ENCODE measurements at regions not wholly inside any gene's neighbourhood (a gene's known extent, or its start where the extent isn't known, plus 50 kb on each side); places are given as distances from the start of the nearest gene placed in this dataset.
"Not testable (repeated sequence)": the region's sequence is repeated elsewhere in the genome, so short reads cannot be mapped to it uniquely, and the experiment has no call there.

DNA sequence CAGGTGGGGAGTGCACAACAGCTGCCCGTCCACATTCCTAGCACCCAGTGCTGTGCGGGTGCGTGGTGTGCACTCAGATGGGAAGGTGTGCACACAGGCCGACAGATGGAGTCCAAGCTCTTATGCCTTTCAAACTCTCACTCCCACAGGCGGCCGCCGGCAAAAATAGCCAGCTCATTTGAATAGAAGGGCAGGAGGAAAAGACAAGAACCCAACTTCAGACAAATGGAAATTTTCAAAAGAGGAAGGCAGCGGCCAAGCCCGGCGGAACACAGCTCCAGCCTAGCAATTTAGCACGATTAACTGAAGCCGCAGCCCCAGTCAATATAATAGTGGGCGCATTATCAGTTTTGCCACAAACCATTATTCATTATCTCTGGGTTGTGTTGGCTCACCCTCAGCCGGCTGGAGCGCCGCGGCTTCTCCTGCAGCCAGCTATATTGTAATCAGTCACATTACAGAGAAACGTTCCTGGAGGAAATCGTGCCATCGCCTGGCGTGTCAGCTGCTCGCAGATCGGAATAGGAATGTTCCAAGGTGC is 103.9 kb upstream of the SEC14L1 start:
- no peak for DNase-seq (ENCODE audit: low read depth in 1 of 2, low spot score in 1 of 2)

DNA sequence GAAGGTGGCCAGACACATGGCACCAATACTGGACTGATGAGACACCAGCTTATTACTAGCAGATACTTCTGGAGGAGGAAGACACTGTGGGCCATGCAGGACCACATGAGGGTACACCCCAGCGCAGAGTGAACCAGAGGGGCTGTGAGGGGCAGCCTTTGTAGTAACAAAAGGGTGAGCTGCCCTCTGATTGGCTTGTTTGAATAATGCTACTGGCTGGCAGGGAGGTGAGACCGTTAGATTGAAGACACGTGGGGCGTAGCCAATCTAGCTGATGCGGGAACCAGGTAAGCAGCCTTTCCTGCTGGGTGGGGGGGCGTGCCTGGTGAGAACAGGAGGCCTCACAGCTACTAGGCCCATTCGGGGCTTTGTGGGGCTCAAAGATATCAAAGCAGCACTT is 102.8 kb upstream of the SEC14L1 start:
- no peak for DNase-seq (ENCODE audit: low read depth in 1 of 2, low spot score in 1 of 2)

DNA sequence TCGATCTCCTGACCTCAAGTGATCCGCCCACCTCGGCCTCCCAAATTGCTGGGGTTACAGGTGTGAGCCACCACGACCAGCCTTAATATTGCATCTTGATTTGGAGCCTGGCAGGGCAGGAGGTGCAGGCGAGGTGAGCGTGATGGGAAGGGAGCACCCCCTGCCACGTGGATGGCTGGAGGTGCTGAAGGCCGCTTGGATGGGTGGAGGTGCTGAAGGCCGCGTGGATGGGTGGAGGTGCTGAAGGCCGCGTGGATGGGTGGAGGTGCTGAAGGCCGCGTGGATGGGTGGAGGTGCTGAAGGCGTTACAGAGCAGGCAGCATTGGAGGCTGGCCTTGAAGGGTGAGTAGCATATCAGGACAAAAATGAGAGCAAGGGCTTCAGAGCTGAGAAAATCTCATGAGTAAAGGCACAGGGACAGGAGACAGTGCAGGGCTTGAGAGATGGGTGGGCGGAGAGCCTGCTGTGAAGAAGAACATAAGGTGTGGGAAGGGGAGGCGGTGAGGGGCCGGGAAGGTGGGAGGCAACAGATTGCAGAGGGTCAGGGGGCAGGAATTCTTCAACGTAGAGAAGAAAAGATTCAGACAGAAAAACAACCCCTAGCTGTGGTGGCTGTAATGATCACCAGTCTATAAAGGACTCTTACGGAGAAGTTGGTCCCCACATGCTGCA is 101.7 kb upstream of the SEC14L1 start:
- no peak for DNase-seq (ENCODE audit: low read depth in 1 of 2, low spot score in 1 of 2)

DNA sequence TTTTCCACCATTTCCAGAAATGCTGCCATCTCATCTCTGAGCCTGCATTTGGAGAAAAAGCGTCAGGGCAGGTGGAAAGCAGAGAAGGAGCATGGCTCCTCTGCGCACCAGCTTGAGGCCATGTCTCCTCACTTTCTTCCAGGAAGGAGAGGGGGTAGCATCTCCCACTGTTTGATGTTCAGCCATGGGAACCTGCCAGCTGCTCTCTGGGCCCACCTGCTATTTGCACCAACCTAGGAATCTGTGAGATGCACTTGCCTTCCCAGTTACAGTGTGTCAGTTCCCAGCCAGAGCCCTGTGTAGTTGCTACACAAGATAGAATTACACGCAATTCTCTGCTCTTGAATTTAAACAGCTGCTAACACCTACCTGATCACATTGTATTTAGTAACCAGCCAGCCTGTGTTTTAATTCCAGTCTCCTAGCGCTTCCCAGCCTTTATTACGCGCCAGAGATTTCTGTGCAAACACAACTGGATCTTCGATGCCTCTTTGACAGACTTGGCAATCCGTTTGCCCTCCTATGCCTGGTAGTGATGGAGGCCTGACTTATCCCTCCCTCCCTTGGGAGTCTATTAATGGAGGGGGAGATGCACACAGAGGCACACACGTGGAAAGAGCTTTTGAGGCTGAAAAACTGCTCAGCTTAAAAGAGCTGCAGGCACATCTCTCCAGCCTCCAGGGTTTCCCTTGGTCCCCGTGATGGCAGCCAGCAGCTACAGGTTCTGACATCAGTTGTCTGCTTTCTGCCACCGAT is 98.1 kb upstream of the SEC14L1 start:
- no peak for DNase-seq (ENCODE audit: low read depth in 1 of 2, low spot score in 1 of 2)

DNA sequence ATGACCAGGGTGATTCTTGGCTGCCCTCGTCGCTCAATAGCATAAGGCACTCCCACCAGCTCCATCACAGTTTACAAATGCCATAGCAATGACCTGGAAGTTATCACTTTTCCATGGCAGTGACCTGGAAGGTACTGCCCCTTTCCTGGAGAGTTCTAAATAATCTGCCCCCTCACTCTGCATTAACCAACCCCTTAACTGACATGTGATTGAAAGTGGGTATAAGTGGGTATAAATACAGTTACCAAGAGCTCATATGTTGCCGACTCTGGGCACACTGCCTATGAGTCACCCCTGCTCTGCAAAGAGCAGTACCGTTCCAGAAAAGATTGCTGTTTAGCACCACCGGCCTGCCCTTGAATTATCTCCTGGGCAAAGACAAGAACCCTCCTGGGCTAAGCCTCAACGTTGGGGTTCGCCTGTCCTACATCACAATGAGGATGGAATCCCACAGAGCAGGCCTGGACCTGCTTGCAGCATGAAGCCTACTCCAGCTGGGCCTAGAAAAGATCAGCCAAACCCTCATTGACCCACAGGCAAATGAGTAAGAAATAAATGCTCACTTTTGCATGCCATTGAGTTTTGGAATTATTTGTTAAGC is 95.2 kb upstream of the SEC14L1 start:
- no peak for DNase-seq (ENCODE audit: low read depth in 1 of 2, low spot score in 1 of 2)

DNA sequence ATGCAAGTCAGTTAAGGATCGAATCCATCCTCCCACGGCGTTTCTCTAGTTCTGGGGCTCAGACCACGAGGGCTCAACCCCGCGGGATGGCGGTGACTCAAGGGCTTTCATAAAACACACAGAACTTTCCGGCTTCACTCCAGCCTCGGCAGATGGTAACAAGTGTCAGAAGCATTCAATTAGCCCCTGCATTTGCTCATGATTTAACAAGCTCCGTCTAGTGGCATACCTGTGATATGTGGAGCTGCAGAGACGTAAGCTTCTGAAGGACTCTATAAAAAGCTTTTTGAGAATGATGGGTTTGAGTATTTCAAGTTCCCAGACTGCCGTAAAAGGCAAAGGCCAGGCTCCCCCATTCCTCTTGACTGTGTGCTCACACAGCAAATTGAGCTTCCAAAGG is 91.3 kb upstream of the SEC14L1 start:
- no peak for DNase-seq (ENCODE audit: low read depth in 1 of 2, low spot score in 1 of 2)

DNA sequence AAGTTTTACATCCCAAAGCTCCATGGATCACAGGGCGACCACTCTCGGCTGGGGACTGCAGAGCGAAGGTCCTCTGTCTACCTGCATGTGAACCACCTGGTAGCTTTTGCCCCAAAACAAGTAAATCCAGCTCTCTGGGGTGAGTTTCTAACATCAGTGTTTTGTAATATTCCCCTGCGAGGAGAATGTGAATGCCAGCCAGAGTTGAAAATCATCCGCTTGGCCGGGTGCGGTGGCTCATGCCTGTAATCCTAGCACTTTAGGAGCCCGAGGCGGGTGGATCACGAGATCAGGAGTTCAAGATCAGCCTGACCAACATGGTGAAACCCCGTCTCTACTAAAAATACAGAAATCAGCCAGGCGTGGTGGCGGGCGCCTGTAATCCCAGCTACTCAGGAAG is 89.9 kb upstream of the SEC14L1 start:
- DNase-seq (ENCODE audit: low read depth in 1 of 2, low spot score in 1 of 2) = not testable (repeated sequence)

DNA sequence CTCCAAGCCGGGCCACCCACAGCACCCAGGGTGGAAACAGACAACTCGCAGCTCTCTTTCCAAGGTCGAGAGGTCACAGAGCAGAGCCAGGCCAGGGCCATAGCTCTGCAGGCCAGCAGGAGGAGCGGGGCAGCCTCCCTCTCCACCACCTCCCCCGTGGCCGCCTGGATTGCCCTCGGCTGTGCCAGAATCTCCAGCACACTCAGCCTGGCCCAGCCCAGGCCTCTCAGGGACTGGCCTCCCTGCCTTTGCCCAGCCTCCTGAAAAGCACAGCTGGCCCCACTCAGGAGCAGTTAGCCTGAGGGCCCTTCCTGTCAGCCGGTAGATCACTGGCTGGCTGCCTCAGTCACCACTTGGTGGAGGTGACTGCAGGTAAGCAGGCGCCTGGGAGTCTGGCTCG is 85.8 kb upstream of the SEC14L1 start:
- no peak for DNase-seq (ENCODE audit: low read depth in 1 of 2, low spot score in 1 of 2)

DNA sequence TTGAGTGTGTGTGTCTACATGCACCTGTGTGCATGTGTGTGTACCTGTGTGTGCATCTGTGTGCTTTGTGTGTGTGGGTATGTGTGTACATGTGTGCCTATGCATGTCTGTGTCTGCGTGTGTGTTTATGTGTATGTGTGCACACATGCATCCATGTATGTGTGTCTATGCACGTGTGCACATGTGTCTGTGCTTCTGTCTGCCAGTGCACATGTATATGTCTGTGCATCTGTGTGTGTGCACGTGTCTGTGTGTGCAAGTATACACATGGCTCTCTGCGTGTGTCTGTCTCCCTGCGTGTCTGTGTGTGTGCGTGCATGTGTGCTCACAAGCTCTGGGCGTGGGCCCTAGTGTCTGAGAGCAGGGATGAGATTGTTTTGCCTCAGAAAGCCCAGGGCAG is 85.3 kb upstream of the SEC14L1 start:
- DNase-seq (ENCODE audit: low read depth in 1 of 2, low spot score in 1 of 2) = no peak

DNA sequence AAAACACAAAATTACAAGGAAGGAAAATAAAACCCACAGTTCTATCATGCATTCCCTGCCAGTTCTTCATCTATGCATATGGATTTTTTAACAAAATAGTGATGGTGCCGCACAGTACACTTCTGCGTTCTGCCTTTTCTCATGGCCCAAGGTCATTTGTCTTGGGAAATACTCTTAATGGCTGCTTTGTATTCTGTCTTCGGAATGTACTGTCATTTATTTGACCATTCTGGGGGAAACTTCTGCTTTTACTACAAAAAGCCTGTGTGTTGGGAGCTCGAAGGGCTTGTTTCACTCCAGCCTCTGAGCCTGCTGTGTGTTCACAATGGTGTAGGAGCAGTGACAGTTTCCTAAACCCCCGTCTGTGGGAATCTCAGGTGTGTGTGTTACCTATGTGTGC is 82.8 kb upstream of the SEC14L1 start:
- no peak for DNase-seq (ENCODE audit: low read depth in 1 of 2, low spot score in 1 of 2)

DNA sequence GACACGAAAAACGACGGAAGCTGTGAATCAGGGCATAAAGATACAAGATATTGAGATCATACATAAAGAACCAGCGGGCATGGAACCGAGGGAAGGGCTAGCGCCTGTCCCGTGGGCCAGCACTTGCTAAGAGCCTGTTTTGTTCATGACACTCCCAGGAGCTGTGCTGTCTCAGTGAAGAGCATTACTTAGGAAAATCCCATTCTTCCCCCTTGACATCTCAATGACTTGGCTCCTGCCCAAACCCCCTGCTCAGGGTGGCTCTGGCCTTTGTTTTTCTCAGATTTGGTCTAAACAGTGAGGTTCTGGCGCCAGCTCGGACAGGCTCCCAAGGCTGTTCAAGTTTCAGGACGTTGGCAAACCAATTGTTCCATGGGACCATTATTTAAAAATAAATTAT is 79.1 kb upstream of the SEC14L1 start:
- no peak for DNase-seq (ENCODE audit: low read depth in 1 of 2, low spot score in 1 of 2)

DNA sequence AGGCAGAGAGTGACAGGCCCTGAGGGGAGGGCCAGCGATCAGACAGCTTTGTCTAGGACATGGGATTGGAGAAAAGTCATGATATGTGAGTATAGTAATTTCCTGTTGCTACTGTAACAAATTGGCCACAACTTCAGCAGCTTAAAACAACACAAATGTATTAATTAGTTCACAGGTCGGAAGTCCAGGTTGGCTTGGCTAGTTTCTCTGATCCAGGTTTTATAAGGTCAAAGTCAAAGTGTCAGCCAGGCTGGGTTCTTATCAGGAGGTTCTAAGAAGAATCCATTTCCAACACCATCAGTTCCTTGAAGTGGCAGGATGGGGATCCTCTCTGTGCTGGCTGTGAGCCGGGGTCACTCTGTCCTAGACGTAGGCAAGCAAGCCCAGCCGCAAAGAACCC is 76.2 kb upstream of the SEC14L1 start:
- no peak for DNase-seq (ENCODE audit: low read depth in 1 of 2, low spot score in 1 of 2)

DNA sequence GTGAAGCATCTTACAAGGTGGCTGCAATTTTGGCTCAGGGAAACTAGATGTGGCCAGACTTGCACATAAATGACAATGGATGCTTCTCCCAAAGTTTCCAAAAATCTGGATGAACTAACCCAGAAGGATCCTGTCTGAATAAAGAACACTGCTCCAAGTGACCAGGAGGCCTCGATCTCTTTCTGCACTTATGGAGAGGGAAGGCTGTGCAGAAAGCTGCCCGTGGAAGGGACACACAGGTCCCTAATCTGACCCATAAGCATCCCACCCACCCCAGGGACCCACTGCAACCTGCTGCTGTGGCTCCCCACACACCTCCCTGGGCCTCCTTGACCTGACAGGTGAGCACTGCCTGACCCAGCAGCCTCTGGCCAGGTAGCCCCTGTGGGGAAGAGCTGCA is 74.6 kb upstream of the SEC14L1 start:
- DNase-seq (ENCODE audit: low read depth in 1 of 2, low spot score in 1 of 2) = no peak

DNA sequence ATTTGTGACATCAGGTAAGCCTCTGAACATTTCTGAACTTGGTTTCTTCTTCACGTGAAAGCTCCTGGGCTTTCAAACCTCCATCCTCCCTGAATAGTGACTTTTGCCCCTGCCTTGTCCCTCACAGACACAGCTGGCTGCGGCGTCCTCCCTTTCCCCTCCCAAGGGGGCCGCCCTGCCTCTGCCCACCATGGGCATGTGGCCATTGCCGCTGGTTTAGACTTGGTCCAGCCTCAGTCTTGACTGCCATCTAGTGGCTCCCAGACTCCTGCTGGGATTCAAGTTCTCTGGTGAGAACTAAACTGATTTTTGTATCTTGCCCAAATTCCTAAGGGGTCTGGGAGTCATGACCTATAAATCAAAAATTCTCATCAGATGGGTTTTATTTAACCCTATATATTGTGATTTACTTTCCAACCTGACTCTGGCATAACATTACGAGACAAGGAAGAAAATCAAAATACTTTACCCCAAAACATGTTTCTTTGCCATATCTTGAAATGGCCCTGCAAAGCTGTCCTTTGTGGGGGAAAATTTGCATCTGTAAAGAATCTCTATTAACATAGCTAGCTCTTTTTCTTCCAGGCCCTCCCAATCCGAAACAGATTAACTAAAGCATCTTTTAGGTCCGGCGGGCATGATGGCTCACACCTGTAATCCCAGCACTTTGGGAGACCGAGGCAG is 73.9 kb upstream of the SEC14L1 start:
- DNase-seq (ENCODE audit: low read depth in 1 of 2, low spot score in 1 of 2) = not testable (repeated sequence)

DNA sequence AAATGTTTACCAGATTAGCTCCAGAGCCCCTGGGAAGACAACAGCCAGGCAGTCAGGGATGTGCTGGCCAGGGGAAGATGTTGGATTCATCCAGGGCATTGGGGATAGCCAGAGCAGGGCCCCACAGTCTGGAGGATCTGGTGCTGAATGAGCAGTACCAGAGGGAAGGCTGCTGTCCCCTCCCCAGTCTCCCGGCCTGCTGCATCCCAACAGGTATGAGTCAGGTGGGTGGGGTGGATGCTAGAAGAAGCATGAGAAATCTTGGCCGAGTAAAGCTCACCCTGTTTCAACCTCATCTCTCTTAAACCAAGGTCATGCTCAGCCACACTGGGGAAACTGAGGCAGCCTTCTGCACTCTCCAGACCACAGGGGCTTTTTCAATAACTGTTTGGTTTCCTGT is 71.9 kb upstream of the SEC14L1 start:
- DNase-seq (ENCODE audit: low read depth in 1 of 2, low spot score in 1 of 2) = no peak

DNA sequence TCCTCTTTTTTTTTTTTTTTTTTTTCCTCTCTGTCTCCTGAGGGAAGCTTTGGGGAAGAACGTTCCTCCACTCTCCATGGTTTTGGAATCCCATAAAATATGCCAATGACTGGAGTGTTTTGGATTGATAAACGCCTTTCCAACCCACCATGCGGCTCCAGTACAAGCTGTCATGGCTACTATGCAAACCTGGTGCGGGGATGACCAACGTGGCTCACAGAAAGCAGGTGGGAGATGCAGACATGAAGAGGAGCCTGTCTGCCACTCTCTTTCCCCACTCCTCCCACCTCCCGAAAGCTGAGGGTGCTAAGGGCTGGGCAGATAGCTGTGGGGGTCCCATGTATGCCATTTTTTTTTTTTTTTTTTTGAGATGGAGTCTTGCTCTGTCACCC is 69.9 kb upstream of the SEC14L1 start:
- DNase-seq (ENCODE audit: low read depth in 1 of 2, low spot score in 1 of 2) = no peak

DNA sequence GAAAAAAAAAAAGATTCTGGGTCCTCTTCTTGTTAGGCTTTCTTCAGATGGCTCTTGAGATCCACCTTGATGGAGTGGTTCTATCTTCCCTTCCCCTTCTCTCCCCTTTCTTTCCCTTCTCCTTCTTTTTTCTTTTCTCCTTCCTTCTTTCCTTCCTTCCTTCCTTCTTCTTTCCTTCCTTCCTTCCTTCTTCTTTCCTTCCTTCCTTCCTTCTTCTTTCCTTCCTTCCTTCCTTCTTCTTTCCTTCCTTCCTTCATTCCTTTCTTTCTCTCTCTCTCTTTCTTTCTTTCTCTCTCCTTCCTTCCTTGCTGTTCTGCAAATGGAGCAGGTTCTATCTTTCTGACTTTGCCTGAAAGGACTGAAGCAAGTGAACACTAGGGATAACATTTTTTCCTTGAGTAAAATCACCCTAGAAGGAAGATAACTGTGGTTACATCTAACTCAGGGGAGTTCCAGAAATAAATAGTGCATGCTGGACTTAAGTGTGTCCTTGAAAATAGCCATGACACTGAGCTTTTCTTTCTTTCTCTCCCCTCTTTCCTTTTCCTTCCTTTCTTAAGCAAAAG is 68.8 kb upstream of the SEC14L1 start:
- no peak for DNase-seq (ENCODE audit: low read depth in 1 of 2, low spot score in 1 of 2)

DNA sequence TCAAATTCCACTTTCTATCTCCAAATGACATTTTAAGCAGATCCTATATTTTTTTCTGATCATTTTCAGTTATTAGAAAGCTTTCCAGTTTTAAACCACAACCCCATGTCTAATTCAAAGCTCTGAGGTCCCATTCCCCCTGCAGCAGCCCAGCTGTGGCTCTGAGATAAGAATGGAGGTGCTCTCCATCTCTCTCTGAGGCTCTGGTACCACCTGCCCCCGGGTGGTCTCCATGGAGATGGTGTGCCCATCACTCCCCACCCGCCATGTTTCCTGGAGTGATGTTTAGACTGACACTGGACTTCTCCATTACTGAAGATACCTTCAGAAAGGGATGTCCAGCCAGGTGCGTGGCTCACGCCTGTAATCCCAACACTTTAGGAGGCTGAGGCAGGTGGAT is 68.1 kb upstream of the SEC14L1 start:
- no peak for DNase-seq (ENCODE audit: low read depth in 1 of 2, low spot score in 1 of 2)

DNA sequence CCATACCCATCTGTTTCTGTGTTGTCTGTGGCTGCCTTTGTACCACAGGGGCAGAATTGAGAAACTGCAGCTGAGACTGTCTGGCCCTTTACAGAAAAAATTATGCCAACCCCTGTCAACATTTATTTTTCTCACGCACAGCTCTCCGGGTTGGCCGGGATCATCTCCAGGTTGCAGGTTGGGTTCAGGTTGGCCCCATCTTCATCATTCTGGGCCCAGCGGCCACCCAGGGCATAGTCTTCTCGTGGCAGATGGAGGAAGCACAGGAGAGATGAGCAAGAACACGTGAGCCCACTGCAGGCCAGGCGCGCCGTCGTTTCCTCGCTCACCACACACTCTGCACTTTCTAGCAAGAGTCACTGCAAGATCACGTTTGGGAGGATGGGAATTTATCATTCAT is 66.1 kb upstream of the SEC14L1 start:
- no peak for DNase-seq (ENCODE audit: low read depth in 1 of 2, low spot score in 1 of 2)

DNA sequence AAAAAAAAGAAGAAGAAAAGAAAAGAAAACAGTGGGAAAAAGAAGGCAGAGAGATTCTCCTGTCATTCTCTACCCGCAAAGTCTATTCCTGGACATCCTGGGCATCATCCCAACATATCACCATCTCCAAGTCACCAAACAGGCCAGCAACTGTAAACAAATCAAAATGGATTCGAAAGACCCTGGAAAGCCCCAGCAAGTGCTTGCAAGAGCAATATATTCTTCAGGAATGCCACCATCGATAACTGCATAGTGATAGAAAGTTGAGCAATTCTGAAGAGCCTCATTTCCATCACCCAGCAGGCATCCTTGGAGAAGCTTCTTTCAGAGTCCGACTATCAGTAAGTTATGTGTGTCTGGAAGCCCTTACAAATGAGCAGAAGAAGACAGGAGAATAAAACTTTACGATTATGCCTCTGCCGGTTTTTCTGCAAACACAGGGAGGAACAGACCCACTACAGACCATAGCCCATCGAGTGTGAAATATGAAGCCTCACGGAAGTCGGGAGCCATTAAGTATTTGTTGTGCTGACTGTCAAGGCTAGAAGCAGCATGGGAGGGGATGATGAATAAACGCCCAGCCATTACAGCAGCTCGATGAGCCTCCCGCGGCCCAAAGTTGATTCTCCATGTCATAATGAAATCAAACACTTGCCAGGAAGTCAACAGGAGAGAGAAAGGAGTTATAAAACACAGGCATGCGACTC is 64.5 kb upstream of the SEC14L1 start:
- DNase-seq (ENCODE audit: low read depth in 1 of 2, low spot score in 1 of 2) = no peak

DNA sequence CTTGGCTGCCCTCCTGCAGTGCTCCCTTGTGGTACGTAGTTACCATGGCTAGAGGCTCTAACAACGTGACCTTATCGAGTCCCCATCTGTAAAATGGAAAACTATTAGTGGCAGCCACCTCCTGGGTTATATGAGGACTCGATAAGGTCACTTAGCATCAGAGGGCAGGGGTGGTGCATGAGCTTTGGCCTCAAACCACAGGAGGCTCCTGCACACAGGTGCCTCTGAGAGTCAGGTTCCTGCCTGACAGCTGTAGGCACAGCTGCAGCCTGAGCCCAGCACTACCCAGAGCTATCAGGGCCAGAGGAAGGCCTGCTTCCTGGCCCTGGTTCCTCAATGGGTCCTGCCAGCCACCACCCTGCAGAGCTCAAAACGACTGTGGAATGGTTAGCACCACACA is 57.2 kb upstream of the SEC14L1 start:
- no peak for DNase-seq (ENCODE audit: low read depth in 1 of 2, low spot score in 1 of 2)
